Panc1 (cell line): ENCODE measurements at regions not wholly inside any gene's neighbourhood (a gene's known extent, or its start where the extent isn't known, plus 50 kb on each side); places are given as distances from the start of the nearest gene placed in this dataset.

Experiments used
- ATAC-seq: fragments of 200-7000 bp; cut with Tn5 transposase; 2 replicates; pipeline ENCODE4 v1.9.1; 2020; ENCODE audit warnings: mild to moderate bottlenecking, moderate library complexity
- BruUV-seq: library from RNA; stranded (reverse); fragments of 400-500 nt; replicated peaks from 2 replicates; lab custom pipeline; 2021; lab: Mats Ljungman, UMichigan
- CTCF ChIA-PET: fragments of 300-600 bp; sonication (Branson Sonifier 250); formaldehyde crosslinking; loops from one replicate; lab custom pipeline; 2022; ENCODE audit warnings: antibody characterized with exemption; lab: Charles Lee
- POLR2A ChIA-PET: fragments of 300-600 bp; sonication (Branson Sonifier 250); formaldehyde crosslinking; loops from one replicate; lab custom pipeline; 2022; ENCODE audit warnings: antibody characterized with exemption; lab: Charles Lee
- DNase-seq: peaks from one replicate; pipeline ENCODE4 v3.0.0-alpha.2; 2010; ENCODE audit warnings: low read depth, low spot score
- H3K27ac ChIP-seq: 2 replicates; pipeline ENCODE4 v1.5.1; 2011; ENCODE audit warnings: mild to moderate bottlenecking, low read length, inconsistent platforms
- H3K27me3 ChIP-seq: fragments of 200-500 bp; sonication (Bioruptor generic); 2 replicates; pipeline ENCODE4 v1.6.0; 2014; ENCODE audit warnings: low read length, inconsistent platforms; ENCODE audit not compliant: control insufficient read depth, insufficient read depth
- H3K36me3 ChIP-seq: fragments of 200-500 bp; sonication (Bioruptor generic); 2 replicates; pipeline ENCODE4 v1.5.1; 2014; ENCODE audit warnings: inconsistent platforms, mild to moderate bottlenecking, low read length, moderate library complexity; ENCODE audit not compliant: control insufficient read depth, insufficient read depth
- H3K4me1 ChIP-seq: 2 replicates; pipeline ENCODE4 v1.5.1; 2011; ENCODE audit warnings: inconsistent platforms, mild to moderate bottlenecking, low read length, moderate library complexity; ENCODE audit not compliant: control insufficient read depth, insufficient read depth
- H3K4me3 ChIP-seq, 2 experiments: 2 replicates each; pipeline ENCODE4 v1.5.1; 2011 to 2012; ENCODE audit warnings: low read depth in 2 of 2, low read length in 2 of 2, mild to moderate bottlenecking in 2 of 2, inconsistent platforms in 1 of 2, moderate library complexity in 1 of 2
- H3K9me3 ChIP-seq: fragments of 200-500 bp; sonication (Bioruptor generic); 2 replicates; pipeline ENCODE4 v1.5.1; 2014; ENCODE audit warnings: low read depth, mild to moderate bottlenecking, inconsistent platforms, low read length, moderate library complexity; ENCODE audit not compliant: control insufficient read depth, insufficient read depth
- CTCF ChIP-seq: fragments of 450-650 bp; IDR thresholded peaks from 2 replicates; pipeline ENCODE4 v1.5.1; 2017; ENCODE audit warnings: mild to moderate bottlenecking
- POLR2AphosphoS5 ChIP-seq: IDR thresholded peaks from 2 replicates; pipeline ENCODE4 v1.6.1; 2012; ENCODE audit warnings: mild to moderate bottlenecking, low read depth, low read length, moderate library complexity
- REST ChIP-seq, 2 experiments: IDR thresholded peaks; 2 replicates each; pipeline ENCODE4 v1.6.1; 2011 to 2012; ENCODE audit warnings: low read depth in 2 of 2, control low read depth in 1 of 2, low read length in 1 of 2, mild to moderate bottlenecking in 1 of 2, moderate library complexity in 1 of 2; ENCODE audit not compliant: insufficient read depth in 1 of 2
- SIN3A ChIP-seq: IDR thresholded peaks from 2 replicates; pipeline ENCODE4 v1.6.1; 2012; ENCODE audit warnings: low read depth, mild to moderate bottlenecking, low read length, moderate library complexity, borderline replicate concordance; ENCODE audit not compliant: insufficient read depth
- TCF7L2 ChIP-seq: IDR thresholded peaks from 2 replicates; pipeline ENCODE4 v1.6.1; 2011; ENCODE audit warnings: mild to moderate bottlenecking, low read depth, low read length, inconsistent platforms
- in situ Hi-C: cut with HindIII; loops from 2 replicates; pipeline ENCODE4 v1.10.0; 2016; ENCODE audit warnings: low sequenced_read_pairs, low pct_unique_long_range_greater_than_20kb
- intact Hi-C: fragments of 100-400 bp; cut with micrococcal nuclease; formaldehyde crosslinking; loops from one replicate; pipeline ENCODE4 v1.10.0; 2022; ENCODE audit not compliant: unreplicated experiment

GRCh38 chr1:181314959-181315358 lies 168.4 kb upstream of the CACNA1E start:
- Histone ChIP-seq H3K9me3 (no peaks in the 10 kb centered on the region), H3K4me3 (0 out of 4 replicates have a peak overlapping the region, but pooled peaks of 1 of the 2 experiments have one; percentile 13), H3K27me3 (peaks cover 35% of the 10 kb centered on the region), H3K27ac (no peak overlapping the region), H3K4me1 (no peaks in the 10 kb centered on the region), H3K36me3 (no peaks in the 10 kb centered on the region)
- POLR2A ChIA-PET = no interaction called here
- CTCF ChIA-PET = no interaction called here
- BruUV-seq = no TSS peak
- in situ Hi-C loops (no loop called here), intact Hi-C loops (no loop called here)
- TF ChIP-seq POLR2AphosphoS5 (no peak), SIN3A (no peak), REST (IDR thresholded peaks at IDR 0.05; ENCODE audit: insufficient read depth in 1 of 2, low read depth in 2 of 2, low read length in 1 of 2) (no peak)
- ATAC-seq = no peak
- DNase-seq = no peak

GRCh38 chr1:181317261-181317930 lies 165.9 kb upstream of the CACNA1E start:
- Histone ChIP-seq H3K36me3 (no peaks in the 10 kb centered on the region), H3K4me3 (no peak overlapping the region), H3K27me3 (peaks cover 36% of the 10 kb centered on the region), H3K4me1 (no peaks in the 10 kb centered on the region), H3K27ac (no peak overlapping the region), H3K9me3 (no peaks in the 10 kb centered on the region)
- DNase-seq (no peak), ATAC-seq (no peak)
- in situ Hi-C loops (no loop called here), intact Hi-C loops (no loop called here)
- CTCF ChIA-PET = no interaction called here
- no peak for TF ChIP-seq CTCF
- TF ChIP-seq POLR2AphosphoS5 = no peak
- TF ChIP-seq TCF7L2 = no peak
- TF ChIP-seq REST (IDR thresholded peaks at IDR 0.05; ENCODE audit: insufficient read depth in 1 of 2, low read depth in 2 of 2, low read length in 1 of 2) = no peak
- no peak for TF ChIP-seq SIN3A
- no TSS peak for BruUV-seq
- POLR2A ChIA-PET = no interaction called here
